HL-60 (cell line): ENCODE measurements at regions not wholly inside any gene's neighbourhood (a gene's known extent, or its start where the extent isn't known, plus 50 kb on each side); places are given as distances from the start of the nearest gene placed in this dataset.
"Not testable (repeated sequence)": the region's sequence is repeated elsewhere in the genome, so short reads cannot be mapped to it uniquely, and the experiment has no call there.

Experiments
- DNase-seq, 2 experiments: peaks; one replicate each; pipeline ENCODE4 v3.0.0-alpha.2; 2010 to 2020; ENCODE audit warnings: low read depth in 1 of 2, low spot score in 1 of 2
- H3K27ac ChIP-seq: fragments of 250-450 bp; sonication (Bioruptor Pico); replicated peaks from 2 replicates; pipeline ENCODE4 v1.5.1; 2020; ENCODE audit warnings: mild to moderate bottlenecking, moderate library complexity
- H3K27me3 ChIP-seq: fragments of 250-450 bp; sonication (Bioruptor Pico); 2 replicates; pipeline ENCODE4 v1.5.1; 2021; ENCODE audit warnings: mild to moderate bottlenecking, moderate library complexity; ENCODE audit not compliant: insufficient read depth, poor library complexity, severe bottlenecking
- H3K4me3 ChIP-seq: replicated peaks from 2 replicates; pipeline ENCODE4 v1.5.1; 2011; ENCODE audit warnings: mild to moderate bottlenecking, control low read depth, low read length; ENCODE audit not compliant: insufficient read depth
- GABPA ChIP-seq: IDR thresholded peaks from 2 replicates; pipeline ENCODE4 v1.6.1; 2012; ENCODE audit warnings: low read depth
- POLR2AphosphoS5 ChIP-seq: IDR thresholded peaks from 2 replicates; pipeline ENCODE4 v1.6.1; 2012; ENCODE audit warnings: low read depth
- SPI1 ChIP-seq: IDR thresholded peaks from 2 replicates; pipeline ENCODE4 v1.6.1; 2012; ENCODE audit warnings: low read depth, mild to moderate bottlenecking, borderline replicate concordance
- TF ChIP-seq, protein P1 (sequence below): IDR thresholded peaks from 2 replicates; pipeline ENCODE4 v1.6.1; 2012; ENCODE audit warnings: low read depth; ENCODE audit not compliant: insufficient replicate concordance
- TF ChIP-seq, protein P2 (sequence below): IDR thresholded peaks from one replicate; pipeline ENCODE4 v1.5.1; 2011; ENCODE audit warnings: low read length, control low read depth, inconsistent platforms; ENCODE audit not compliant: insufficient read depth

DNA sequence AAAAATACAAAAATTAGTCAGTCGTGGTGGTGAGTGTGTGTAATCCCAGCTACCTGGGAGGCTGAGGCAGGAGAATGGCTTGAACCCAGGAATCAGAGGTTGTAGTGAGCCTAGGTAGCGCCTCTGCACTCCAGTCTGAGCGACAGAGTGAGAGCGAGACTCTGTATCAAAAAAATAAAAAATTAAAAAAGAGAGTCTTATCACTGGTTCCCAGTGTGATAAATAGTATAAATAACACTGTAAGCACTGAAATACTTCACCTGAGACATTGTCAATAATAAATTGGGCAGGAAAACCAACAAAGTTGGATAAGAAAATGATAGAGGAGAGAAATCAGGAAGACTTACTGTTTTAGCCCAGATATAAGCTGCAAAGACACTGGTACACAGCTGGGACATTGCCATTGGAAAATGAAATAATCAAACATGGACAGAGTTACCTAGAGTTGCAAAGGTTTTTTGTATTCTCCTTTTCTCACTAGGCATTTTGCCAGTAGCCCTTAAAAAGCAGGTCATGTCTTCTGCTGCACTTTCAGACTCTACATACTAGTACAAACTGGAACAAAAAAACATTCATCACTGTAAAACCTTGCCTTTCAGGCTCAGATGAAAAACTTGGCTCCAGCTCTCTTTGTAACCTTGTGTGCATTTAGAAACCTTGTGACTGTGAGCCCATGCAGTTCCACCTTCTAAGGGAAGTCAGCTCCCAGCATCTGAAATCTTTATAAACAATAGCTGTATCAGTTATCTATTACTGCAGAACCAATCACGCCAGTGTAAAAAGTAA is 55.0 kb upstream of the PPP1R2C start:
- Histone ChIP-seq H3K27me3 (no peaks in the 10 kb centered on the region), H3K27ac (no peak overlapping the region), H3K4me3 (no peak overlapping the region)
- no peak for DNase-seq
- TF ChIP-seq GABPA, result no peak
- TF ChIP-seq SPI1, result no peak
- TF ChIP-seq, protein P1, sequence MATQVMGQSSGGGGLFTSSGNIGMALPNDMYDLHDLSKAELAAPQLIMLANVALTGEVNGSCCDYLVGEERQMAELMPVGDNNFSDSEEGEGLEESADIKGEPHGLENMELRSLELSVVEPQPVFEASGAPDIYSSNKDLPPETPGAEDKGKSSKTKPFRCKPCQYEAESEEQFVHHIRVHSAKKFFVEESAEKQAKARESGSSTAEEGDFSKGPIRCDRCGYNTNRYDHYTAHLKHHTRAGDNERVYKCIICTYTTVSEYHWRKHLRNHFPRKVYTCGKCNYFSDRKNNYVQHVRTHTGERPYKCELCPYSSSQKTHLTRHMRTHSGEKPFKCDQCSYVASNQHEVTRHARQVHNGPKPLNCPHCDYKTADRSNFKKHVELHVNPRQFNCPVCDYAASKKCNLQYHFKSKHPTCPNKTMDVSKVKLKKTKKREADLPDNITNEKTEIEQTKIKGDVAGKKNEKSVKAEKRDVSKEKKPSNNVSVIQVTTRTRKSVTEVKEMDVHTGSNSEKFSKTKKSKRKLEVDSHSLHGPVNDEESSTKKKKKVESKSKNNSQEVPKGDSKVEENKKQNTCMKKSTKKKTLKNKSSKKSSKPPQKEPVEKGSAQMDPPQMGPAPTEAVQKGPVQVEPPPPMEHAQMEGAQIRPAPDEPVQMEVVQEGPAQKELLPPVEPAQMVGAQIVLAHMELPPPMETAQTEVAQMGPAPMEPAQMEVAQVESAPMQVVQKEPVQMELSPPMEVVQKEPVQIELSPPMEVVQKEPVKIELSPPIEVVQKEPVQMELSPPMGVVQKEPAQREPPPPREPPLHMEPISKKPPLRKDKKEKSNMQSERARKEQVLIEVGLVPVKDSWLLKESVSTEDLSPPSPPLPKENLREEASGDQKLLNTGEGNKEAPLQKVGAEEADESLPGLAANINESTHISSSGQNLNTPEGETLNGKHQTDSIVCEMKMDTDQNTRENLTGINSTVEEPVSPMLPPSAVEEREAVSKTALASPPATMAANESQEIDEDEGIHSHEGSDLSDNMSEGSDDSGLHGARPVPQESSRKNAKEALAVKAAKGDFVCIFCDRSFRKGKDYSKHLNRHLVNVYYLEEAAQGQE, result no peak
- TF ChIP-seq, protein P2, sequence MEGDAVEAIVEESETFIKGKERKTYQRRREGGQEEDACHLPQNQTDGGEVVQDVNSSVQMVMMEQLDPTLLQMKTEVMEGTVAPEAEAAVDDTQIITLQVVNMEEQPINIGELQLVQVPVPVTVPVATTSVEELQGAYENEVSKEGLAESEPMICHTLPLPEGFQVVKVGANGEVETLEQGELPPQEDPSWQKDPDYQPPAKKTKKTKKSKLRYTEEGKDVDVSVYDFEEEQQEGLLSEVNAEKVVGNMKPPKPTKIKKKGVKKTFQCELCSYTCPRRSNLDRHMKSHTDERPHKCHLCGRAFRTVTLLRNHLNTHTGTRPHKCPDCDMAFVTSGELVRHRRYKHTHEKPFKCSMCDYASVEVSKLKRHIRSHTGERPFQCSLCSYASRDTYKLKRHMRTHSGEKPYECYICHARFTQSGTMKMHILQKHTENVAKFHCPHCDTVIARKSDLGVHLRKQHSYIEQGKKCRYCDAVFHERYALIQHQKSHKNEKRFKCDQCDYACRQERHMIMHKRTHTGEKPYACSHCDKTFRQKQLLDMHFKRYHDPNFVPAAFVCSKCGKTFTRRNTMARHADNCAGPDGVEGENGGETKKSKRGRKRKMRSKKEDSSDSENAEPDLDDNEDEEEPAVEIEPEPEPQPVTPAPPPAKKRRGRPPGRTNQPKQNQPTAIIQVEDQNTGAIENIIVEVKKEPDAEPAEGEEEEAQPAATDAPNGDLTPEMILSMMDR, result no peak
- TF ChIP-seq POLR2AphosphoS5, result no peak

DNA sequence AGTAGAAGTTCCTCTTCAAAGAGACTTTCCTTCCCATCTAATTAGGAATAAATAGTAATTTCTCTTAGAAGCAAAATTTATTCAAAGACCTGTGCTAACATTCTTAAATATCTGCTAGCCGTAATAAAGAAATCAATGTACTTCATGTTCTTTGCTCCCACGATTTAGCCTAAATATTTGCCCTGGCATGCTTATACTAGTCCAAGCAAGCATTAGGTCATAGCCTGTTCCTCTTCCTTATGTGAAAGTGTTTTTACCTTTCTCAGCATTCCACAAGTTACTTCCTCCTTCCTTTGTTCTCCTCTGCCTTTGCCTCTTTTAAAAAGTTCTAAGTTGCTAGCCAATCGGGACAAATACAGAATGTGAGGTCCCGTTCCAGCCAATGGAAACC is 55.6 kb upstream of the PPP1R2C start:
- not testable (repeated sequence) for H3K27me3 ChIP-seq, H3K4me3 ChIP-seq, DNase-seq, H3K27ac ChIP-seq

DNA sequence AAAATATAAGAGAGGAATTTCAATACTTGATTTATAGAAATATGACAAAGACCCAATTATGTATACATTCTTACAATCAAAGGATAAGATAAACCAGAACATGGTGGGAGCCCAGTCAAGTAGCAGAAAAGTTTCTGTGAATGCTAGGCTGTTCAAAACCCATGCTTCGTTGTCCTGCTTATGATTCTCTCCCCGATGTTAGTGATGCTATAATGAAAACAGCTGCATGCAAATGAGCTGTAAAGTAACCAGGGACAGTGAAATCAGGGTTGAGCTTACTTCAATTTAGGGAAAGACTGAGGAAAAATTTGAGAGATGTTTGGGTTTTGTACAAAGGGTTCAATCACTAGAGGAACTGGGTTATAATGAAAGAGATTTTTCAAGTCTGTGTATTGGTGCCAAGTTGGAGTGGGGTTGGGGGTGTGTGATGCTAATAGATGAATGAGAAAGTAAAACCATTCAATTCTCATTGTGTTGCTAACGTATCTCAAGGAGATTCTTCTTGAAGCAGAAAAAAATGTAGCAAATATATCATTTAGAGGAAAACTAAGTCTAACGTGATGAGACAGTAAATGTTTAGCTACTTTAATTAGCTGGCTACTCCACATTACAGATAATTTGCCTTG is 59.3 kb upstream of the PPP1R2C start:
- Histone ChIP-seq H3K4me3 (no peak overlapping the region), H3K27me3 (no peaks in the 10 kb centered on the region), H3K27ac (no peak overlapping the region)
- TF ChIP-seq GABPA (no peak), POLR2AphosphoS5 (no peak), SPI1 (no peak)
- TF ChIP-seq, protein P1, result no peak
- TF ChIP-seq, protein P2, result no peak
- no peak for DNase-seq

DNA sequence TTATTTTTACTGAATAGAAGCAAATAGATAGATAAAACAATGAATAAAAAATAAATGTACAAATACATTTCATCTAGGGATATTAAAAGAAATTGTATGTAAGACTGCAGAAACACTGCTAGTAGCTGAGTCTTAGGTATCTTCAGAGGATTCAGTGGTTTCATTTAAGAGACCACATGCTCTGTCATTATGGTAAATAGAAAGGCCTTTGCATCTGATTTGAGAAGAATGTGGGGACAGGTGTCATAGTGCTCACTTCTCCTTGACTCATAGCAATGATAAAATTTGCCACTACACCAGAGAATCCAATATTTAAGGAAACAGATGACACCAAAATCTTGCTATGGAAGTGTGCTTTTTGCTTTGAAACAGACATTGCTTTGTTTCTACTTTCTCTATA is 59.8 kb upstream of the PPP1R2C start:
- DNase-seq, result no peak
- Histone ChIP-seq H3K27ac (no peak overlapping the region), H3K27me3 (no peaks in the 10 kb centered on the region), H3K4me3 (no peak overlapping the region)
- TF ChIP-seq, protein P1, result no peak
